ENCODE measurements at regions not wholly inside any gene's neighbourhood (a gene's known extent, or its start where the extent isn't known, plus 50 kb on each side); places are given as distances from the start of the nearest gene placed in this dataset.

GRCh38 chr2:21633911-21634310 lies 510.1 kb downstream of the TDRD15 start:
- WGBS, 2 donors, result 89 to 91% methylated on average over 7 of the region's 7 CpGs

GRCh38 chr2:21640046-21640445 lies 516.3 kb downstream of the TDRD15 start:
- no peaks in the 10 kb centered on the region for H3K9me3 ChIP-seq (ENCODE audit: control insufficient read depth, low read length)
- no peak overlapping the region for H3K4me3 ChIP-seq (ENCODE audit: low read length in 2 of 2)
- H3K27me3 ChIP-seq (ENCODE audit: control insufficient read depth in 1 of 2, insufficient read depth in 2 of 2, low read length in 1 of 2), result no peaks in the 10 kb centered on the region
- no peak overlapping the region for H3K27ac ChIP-seq (ENCODE audit: low read depth in 1 of 2, low read length in 2 of 2)
- H3K36me3 ChIP-seq (ENCODE audit: control insufficient read depth in 1 of 2, insufficient read depth in 2 of 2, low read length in 1 of 2), result no peaks in the 10 kb centered on the region
- ATAC-seq (ENCODE audit: low FRiP score), result no peak
- DNase-seq, result no peak
- WGBS, 2 donors, result 31 to 34% methylated on average over 2 of the region's 2 CpGs
- no peaks in the 10 kb centered on the region for H3K4me1 ChIP-seq (ENCODE audit: control insufficient read depth in 1 of 2, insufficient read depth in 2 of 2, low read length in 2 of 2)
- intact Hi-C loops (cut with DNase I), result no loop called here

More at GRCh38 chr2:21633911-21634310, 510.1 kb downstream of the TDRD15 start:
- no peaks in the 10 kb centered on the region for H3K36me3 ChIP-seq (ENCODE audit: control insufficient read depth in 1 of 2, insufficient read depth in 2 of 2, low read length in 1 of 2)
- no peaks in the 10 kb centered on the region for H3K27me3 ChIP-seq (ENCODE audit: control insufficient read depth in 1 of 2, insufficient read depth in 2 of 2, low read length in 1 of 2)
- H3K27ac ChIP-seq (ENCODE audit: low read depth in 1 of 2, low read length in 2 of 2), result no peak overlapping the region
- intact Hi-C loops (cut with DNase I), result no loop called here
- H3K4me3 ChIP-seq (ENCODE audit: low read length in 2 of 2), result no peak overlapping the region
- no peaks in the 10 kb centered on the region for H3K9me3 ChIP-seq (ENCODE audit: control insufficient read depth, low read length)
- H3K4me1 ChIP-seq (ENCODE audit: control insufficient read depth in 1 of 2, insufficient read depth in 2 of 2, low read length in 2 of 2), result peaks cover 0 to 2% of the 10 kb centered on the region in 2 donors
- ATAC-seq (ENCODE audit: low FRiP score), result no peak
- no peak for DNase-seq

GRCh38 chr2:21642647-21643046 lies 518.9 kb downstream of the TDRD15 start:
- Histone ChIP-seq H3K27me3 (ENCODE audit: control insufficient read depth in 1 of 2, insufficient read depth in 2 of 2, low read length in 1 of 2) (no peaks in the 10 kb centered on the region), H3K9me3 (ENCODE audit: control insufficient read depth, low read length) (no peaks in the 10 kb centered on the region), H3K27ac (ENCODE audit: low read depth in 1 of 2, low read length in 2 of 2) (no peak overlapping the region), H3K36me3 (ENCODE audit: control insufficient read depth in 1 of 2, insufficient read depth in 2 of 2, low read length in 1 of 2) (no peaks in the 10 kb centered on the region), H3K4me1 (ENCODE audit: control insufficient read depth in 1 of 2, insufficient read depth in 2 of 2, low read length in 2 of 2) (no peaks in the 10 kb centered on the region), H3K4me3 (ENCODE audit: low read length in 2 of 2) (no peak overlapping the region)
- no peak for DNase-seq
- ATAC-seq (ENCODE audit: low FRiP score), result no peak
- intact Hi-C loops (cut with DNase I), result no loop called here
- 76 to 77% methylated on average over 6 of the region's 6 CpGs for WGBS, 2 donors

GRCh38 chr2:21643180-21643579 lies 519.4 kb downstream of the TDRD15 start:
- H3K9me3 ChIP-seq (ENCODE audit: control insufficient read depth, low read length), result no peaks in the 10 kb centered on the region
- DNase-seq, result no peak
- no peaks in the 10 kb centered on the region for H3K27me3 ChIP-seq (ENCODE audit: control insufficient read depth in 1 of 2, insufficient read depth in 2 of 2, low read length in 1 of 2)
- intact Hi-C loops (cut with DNase I), result no loop called here
- ATAC-seq (ENCODE audit: low FRiP score), result no peak
- H3K36me3 ChIP-seq (ENCODE audit: control insufficient read depth in 1 of 2, insufficient read depth in 2 of 2, low read length in 1 of 2), result no peaks in the 10 kb centered on the region
- no peaks in the 10 kb centered on the region for H3K4me1 ChIP-seq (ENCODE audit: control insufficient read depth in 1 of 2, insufficient read depth in 2 of 2, low read length in 2 of 2)
- no peak overlapping the region for H3K27ac ChIP-seq (ENCODE audit: low read depth in 1 of 2, low read length in 2 of 2)
- WGBS, 2 donors, result 67 to 89% methylated on average over 1 of the region's 1 CpG
- H3K4me3 ChIP-seq (ENCODE audit: low read length in 2 of 2), result no peak overlapping the region

GRCh38 chr2:21644266-21644665 lies 520.5 kb downstream of the TDRD15 start:
- Histone ChIP-seq H3K4me3 (ENCODE audit: low read length in 2 of 2) (no peak overlapping the region), H3K27ac (ENCODE audit: low read depth in 1 of 2, low read length in 2 of 2) (no peak overlapping the region), H3K36me3 (ENCODE audit: control insufficient read depth in 1 of 2, insufficient read depth in 2 of 2, low read length in 1 of 2) (no peaks in the 10 kb centered on the region), H3K27me3 (ENCODE audit: control insufficient read depth in 1 of 2, insufficient read depth in 2 of 2, low read length in 1 of 2) (no peaks in the 10 kb centered on the region), H3K9me3 (ENCODE audit: control insufficient read depth, low read length) (no peaks in the 10 kb centered on the region), H3K4me1 (ENCODE audit: control insufficient read depth in 1 of 2, insufficient read depth in 2 of 2, low read length in 2 of 2) (no peaks in the 10 kb centered on the region)
- intact Hi-C loops (cut with DNase I), result no loop called here
- ATAC-seq (ENCODE audit: low FRiP score) (no peak), DNase-seq (no peak)
- WGBS, 2 donors, result 81 to 86% methylated on average over 1 of the region's 1 CpG

GRCh38 chr2:21646345-21646744 lies 522.6 kb downstream of the TDRD15 start:
- H3K4me1 ChIP-seq (ENCODE audit: control insufficient read depth in 1 of 2, insufficient read depth in 2 of 2, low read length in 2 of 2), result no peaks in the 10 kb centered on the region
- no peaks in the 10 kb centered on the region for H3K27me3 ChIP-seq (ENCODE audit: control insufficient read depth in 1 of 2, insufficient read depth in 2 of 2, low read length in 1 of 2)
- no peak for DNase-seq
- intact Hi-C loops (cut with DNase I), result no loop called here
- H3K27ac ChIP-seq (ENCODE audit: low read depth in 1 of 2, low read length in 2 of 2), result no peak overlapping the region
- ATAC-seq (ENCODE audit: low FRiP score), result no peak
- no peaks in the 10 kb centered on the region for H3K36me3 ChIP-seq (ENCODE audit: control insufficient read depth in 1 of 2, insufficient read depth in 2 of 2, low read length in 1 of 2)
- H3K4me3 ChIP-seq (ENCODE audit: low read length in 2 of 2), result no peak overlapping the region
- no peaks in the 10 kb centered on the region for H3K9me3 ChIP-seq (ENCODE audit: control insufficient read depth, low read length)
- WGBS, 2 donors, result 82 to 83% methylated on average over 5 of the region's 5 CpGs

- no peaks in the 10 kb centered on the region for H3K9me3 ChIP-seq (ENCODE audit: control insufficient read depth, low read length)
- intact Hi-C loops (cut with DNase I), result no loop called here
- no peak for DNase-seq
- ATAC-seq (ENCODE audit: low FRiP score), result no peak
- 41 to 44% methylated on average over 4 of the region's 4 CpGs for WGBS, 2 donors
- no peak overlapping the region for H3K27ac ChIP-seq (ENCODE audit: low read depth in 1 of 2, low read length in 2 of 2)
- no peaks in the 10 kb centered on the region for H3K27me3 ChIP-seq (ENCODE audit: control insufficient read depth in 1 of 2, insufficient read depth in 2 of 2, low read length in 1 of 2)
- no peaks in the 10 kb centered on the region for H3K36me3 ChIP-seq (ENCODE audit: control insufficient read depth in 1 of 2, insufficient read depth in 2 of 2, low read length in 1 of 2)
- H3K4me3 ChIP-seq (ENCODE audit: low read length in 2 of 2), result no peak overlapping the region
- H3K4me1 ChIP-seq (ENCODE audit: control insufficient read depth in 1 of 2, insufficient read depth in 2 of 2, low read length in 2 of 2), result no peaks in the 10 kb centered on the region
Measured at GRCh38 chr2:21650569-21650968, 526.8 kb downstream of the TDRD15 start.

GRCh38 chr2:21655136-21655535 lies 531.4 kb downstream of the TDRD15 start:
- ATAC-seq (ENCODE audit: low FRiP score) (no peak), DNase-seq (no peak)
- Histone ChIP-seq H3K9me3 (ENCODE audit: control insufficient read depth, low read length) (no peaks in the 10 kb centered on the region), H3K27ac (ENCODE audit: low read depth in 1 of 2, low read length in 2 of 2) (no peak overlapping the region), H3K4me3 (ENCODE audit: low read length in 2 of 2) (no peak overlapping the region), H3K4me1 (ENCODE audit: control insufficient read depth in 1 of 2, insufficient read depth in 2 of 2, low read length in 2 of 2) (no peaks in the 10 kb centered on the region), H3K27me3 (ENCODE audit: control insufficient read depth in 1 of 2, insufficient read depth in 2 of 2, low read length in 1 of 2) (no peaks in the 10 kb centered on the region), H3K36me3 (ENCODE audit: control insufficient read depth in 1 of 2, insufficient read depth in 2 of 2, low read length in 1 of 2) (no peaks in the 10 kb centered on the region)
- WGBS, 2 donors, result 96% methylated on average over 4 of the region's 4 CpGs
- intact Hi-C loops (cut with DNase I), result no loop called here

- Histone ChIP-seq H3K4me3 (ENCODE audit: low read length in 2 of 2) (no peak overlapping the region), H3K4me1 (ENCODE audit: control insufficient read depth in 1 of 2, insufficient read depth in 2 of 2, low read length in 2 of 2) (no peaks in the 10 kb centered on the region), H3K9me3 (ENCODE audit: control insufficient read depth, low read length) (no peaks in the 10 kb centered on the region), H3K27ac (ENCODE audit: low read depth in 1 of 2, low read length in 2 of 2) (no peak overlapping the region), H3K36me3 (ENCODE audit: control insufficient read depth in 1 of 2, insufficient read depth in 2 of 2, low read length in 1 of 2) (no peaks in the 10 kb centered on the region), H3K27me3 (ENCODE audit: control insufficient read depth in 1 of 2, insufficient read depth in 2 of 2, low read length in 1 of 2) (no peaks in the 10 kb centered on the region)
- 88 to 90% methylated on average over 10 of the region's 10 CpGs for WGBS, 2 donors
- intact Hi-C loops (cut with DNase I), result no loop called here
- DNase-seq (no peak), ATAC-seq (ENCODE audit: low FRiP score) (no peak)
Measured at GRCh38 chr2:21656330-21657075, 532.7 kb downstream of the TDRD15 start.

Data from aorta (tissue), 5 donors.